ENCODE measurements at regions not wholly inside any gene's neighbourhood (a gene's known extent, or its start where the extent isn't known, plus 50 kb on each side); places are given as distances from the start of the nearest gene placed in this dataset.

GRCh38 chr6:169938731-169939130 lies 187.3 kb downstream of the ERMARD start:
- H3K36me3 ChIP-seq = no peaks in the 10 kb centered on the region
- no peak for ATAC-seq
- H3K9me3 ChIP-seq = peaks cover 0 to 6% (median 0%) of the 10 kb centered on the region in 3 donors
- H3K4me3 ChIP-seq = no peak overlapping the region
- TF ChIP-seq EP300 (IDR thresholded peaks at IDR 0.05) (no peak), POLR2AphosphoS5 (IDR thresholded peaks at IDR 0.05) (no peak), POLR2A (IDR thresholded peaks at IDR 0.05) (no peak), CTCF (IDR thresholded peaks at IDR 0.05) (no peak)
- H3K27me3 ChIP-seq = peaks cover 38% of the 10 kb centered on the region
- no peak overlapping the region for H3K27ac ChIP-seq
- peaks cover 0 to 12% (median 0%) of the 10 kb centered on the region in 3 donors for H3K4me1 ChIP-seq
- 91% methylated on average over 4 of the region's 15 CpGs; no CpG with 5 or more reads in 1 of the 2 donors for WGBS, 2 donors (ENCODE audit: low coverage in 1 of 2)

- Histone ChIP-seq H3K36me3 (no peaks in the 10 kb centered on the region), H3K27ac (no peak overlapping the region), H3K27me3 (peaks cover 38% of the 10 kb centered on the region), H3K4me1 (peaks cover 0 to 17% (median 3%) of the 10 kb centered on the region in 3 donors), H3K9me3 (peaks cover 0 to 1% (median 0%) of the 10 kb centered on the region in 3 donors), H3K4me3 (no peak overlapping the region)
- ATAC-seq = no peak
- TF ChIP-seq POLR2AphosphoS5 (IDR thresholded peaks at IDR 0.05) = no peak
- TF ChIP-seq POLR2A (IDR thresholded peaks at IDR 0.05) = no peak
- TF ChIP-seq EP300 (IDR thresholded peaks at IDR 0.05) = no peak
- no peak for TF ChIP-seq CTCF (IDR thresholded peaks at IDR 0.05)
- no CpG with 5 or more reads among the region's 14 CpGs for WGBS, 2 donors (ENCODE audit: low coverage in 1 of 2)
Measured at GRCh38 chr6:169938262-169938701, 186.9 kb downstream of the ERMARD start.

GRCh38 chr6:169937389-169938261 lies 186.2 kb downstream of the ERMARD start:
- peaks cover 38% of the 10 kb centered on the region for H3K27me3 ChIP-seq
- H3K4me3 ChIP-seq = no peak overlapping the region
- TF ChIP-seq CTCF (IDR thresholded peaks at IDR 0.05) = no peak
- no peak for TF ChIP-seq POLR2A (IDR thresholded peaks at IDR 0.05)
- TF ChIP-seq EP300 (IDR thresholded peaks at IDR 0.05) = no peak
- TF ChIP-seq POLR2AphosphoS5 (IDR thresholded peaks at IDR 0.05) = no peak
- H3K9me3 ChIP-seq = no peaks in the 10 kb centered on the region
- no peaks in the 10 kb centered on the region for H3K36me3 ChIP-seq
- ATAC-seq = no peak
- peaks cover 0 to 20% (median 3%) of the 10 kb centered on the region in 3 donors for H3K4me1 ChIP-seq
- WGBS, 2 donors (ENCODE audit: low coverage in 1 of 2) = 20 to 34% methylated on average over 1 to 3 of the region's 23 CpGs
- H3K27ac ChIP-seq = no peak overlapping the region

- H3K27me3 ChIP-seq = peaks cover 38% of the 10 kb centered on the region
- peaks cover 0 to 20% (median 3%) of the 10 kb centered on the region in 3 donors for H3K4me1 ChIP-seq
- 80 to 100% methylated on average over 4 of the region's 34 CpGs for WGBS, 2 donors (ENCODE audit: low coverage in 1 of 2)
- no peak overlapping the region for H3K4me3 ChIP-seq
- H3K9me3 ChIP-seq = no peaks in the 10 kb centered on the region
- no peak for ATAC-seq
- H3K27ac ChIP-seq = no peak overlapping the region
- no peaks in the 10 kb centered on the region for H3K36me3 ChIP-seq
- no peak for TF ChIP-seq POLR2AphosphoS5 (IDR thresholded peaks at IDR 0.05)
- TF ChIP-seq POLR2A (IDR thresholded peaks at IDR 0.05) = no peak
- no peak for TF ChIP-seq EP300 (IDR thresholded peaks at IDR 0.05)
- TF ChIP-seq CTCF (IDR thresholded peaks at IDR 0.05) = no peak
Measured at GRCh38 chr6:169936355-169936975, 185.0 kb downstream of the ERMARD start.

All from gastroesophageal sphincter (tissue), 4 donors.